MM.1S (cell line): ENCODE measurements at regions not wholly inside any gene's neighbourhood (a gene's known extent, or its start where the extent isn't known, plus 50 kb on each side); places are given as distances from the start of the nearest gene placed in this dataset.

Experiments
- DNase-seq: peaks from one replicate; pipeline ENCODE4 v3.0.0-alpha.2; 2015
- H2AFZ ChIP-seq: fragments of 300-600 bp; sonication (generic); 2 replicates; pipeline ENCODE4 v1.6.0; 2016; ENCODE audit warnings: antibody characterized with exemption, low read length
- H3F3A ChIP-seq: fragments of 300-600 bp; sonication (generic); 2 replicates; pipeline ENCODE4 v1.6.1; 2016; ENCODE audit warnings: mild to moderate bottlenecking, antibody characterized with exemption, low read length, moderate library complexity, mixed read lengths; ENCODE audit not compliant: insufficient read depth
- H3K27ac ChIP-seq: fragments of 300-600 bp; sonication (generic); 2 replicates; pipeline ENCODE4 v1.5.1; 2016; ENCODE audit warnings: mild to moderate bottlenecking, low read length
- H3K27me3 ChIP-seq: fragments of 300-600 bp; sonication (generic); replicated peaks from 2 replicates; pipeline ENCODE4 v1.6.0; 2016; ENCODE audit warnings: low read length; ENCODE audit not compliant: insufficient read depth
- H3K36me3 ChIP-seq: fragments of 300-600 bp; sonication (generic); replicated peaks from 2 replicates; pipeline ENCODE4 v1.6.1; 2016; ENCODE audit warnings: mild to moderate bottlenecking, low read length, mixed read lengths; ENCODE audit not compliant: insufficient read depth
- H3K4me1 ChIP-seq: fragments of 300-600 bp; sonication (generic); 2 replicates; pipeline ENCODE4 v1.6.1; 2016; ENCODE audit warnings: low read length, mixed read lengths
- H3K4me2 ChIP-seq: fragments of 300-600 bp; sonication (generic); 2 replicates; pipeline ENCODE4 v1.6.0; 2016; ENCODE audit warnings: low read depth, low read length
- H3K4me3 ChIP-seq: fragments of 300-600 bp; sonication (generic); 2 replicates; pipeline ENCODE4 v1.5.1; 2016; ENCODE audit warnings: low read length, mixed read lengths
- H3K79me2 ChIP-seq: fragments of 300-600 bp; sonication (generic); 2 replicates; pipeline ENCODE4 v1.6.1; 2016; ENCODE audit warnings: mixed run types, low read length, mixed read lengths
- H3K9ac ChIP-seq: fragments of 300-600 bp; sonication (generic); 2 replicates; pipeline ENCODE4 v1.6.1; 2016; ENCODE audit warnings: low read length, mixed read lengths
- H3K9me2 ChIP-seq: fragments of 300-600 bp; sonication (generic); replicated peaks from 2 replicates; pipeline ENCODE4 v1.6.1; 2016; ENCODE audit warnings: mild to moderate bottlenecking, low read length, mixed read lengths; ENCODE audit not compliant: insufficient read depth
- H3K9me3 ChIP-seq: fragments of 300-600 bp; sonication (generic); replicated peaks from 2 replicates; pipeline ENCODE4 v1.6.1; 2016; ENCODE audit warnings: mild to moderate bottlenecking, low read length, mixed read lengths; ENCODE audit not compliant: insufficient read depth
- H4K20me1 ChIP-seq: fragments of 300-600 bp; sonication (generic); 2 replicates; pipeline ENCODE4 v1.6.1; 2016; ENCODE audit warnings: mild to moderate bottlenecking, low read length, moderate library complexity, mixed read lengths; ENCODE audit not compliant: insufficient read depth
- CTCF ChIP-seq: fragments of 300-600 bp; sonication (generic); IDR thresholded peaks from 2 replicates; pipeline ENCODE4 v1.5.1; 2016; ENCODE audit warnings: antibody characterized with exemption, low read length, mixed read lengths
- EZH2 ChIP-seq: fragments of 300-600 bp; sonication (generic); optimal IDR thresholded peaks from 2 replicates; pipeline ENCODE3; 2017; ENCODE audit warnings: low read depth, mild to moderate bottlenecking, antibody characterized with exemption, low read length, mixed read lengths
- EZH2phosphoT487 ChIP-seq: fragments of 300-600 bp; sonication (generic); IDR thresholded peaks from 2 replicates; pipeline ENCODE4 v1.6.1; 2018; ENCODE audit warnings: antibody characterized with exemption, low read length

GRCh38 chr12:125853670-125854069 lies 788.4 kb downstream of the AACS start:
- Histone ChIP-seq H3K4me1 (no peaks in the 10 kb centered on the region), H3K79me2 (no peaks in the 10 kb centered on the region), H3K36me3 (no peaks in the 10 kb centered on the region), H3K27me3 (no peaks in the 10 kb centered on the region), H3F3A (no peaks in the 10 kb centered on the region), H3K4me3 (no peak overlapping the region), H3K4me2 (no peak overlapping the region), H3K27ac (no peak overlapping the region), H2AFZ (no peak overlapping the region), H4K20me1 (no peaks in the 10 kb centered on the region), H3K9me3 (no peaks in the 10 kb centered on the region), H3K9me2 (no peaks in the 10 kb centered on the region), H3K9ac (no peak overlapping the region)
- no peak for DNase-seq
- TF ChIP-seq EZH2phosphoT487 (no peak), CTCF (no peak), EZH2 (no peak)

GRCh38 chr12:125856366-125856765 lies 791.1 kb downstream of the AACS start:
- TF ChIP-seq EZH2phosphoT487, result no peak
- TF ChIP-seq EZH2, result no peak
- TF ChIP-seq CTCF, result no peak
- DNase-seq, result no peak
- Histone ChIP-seq H4K20me1 (no peaks in the 10 kb centered on the region), H3K36me3 (no peaks in the 10 kb centered on the region), H3K4me2 (no peak overlapping the region), H3K4me3 (no peak overlapping the region), H3K9me3 (no peaks in the 10 kb centered on the region), H3K79me2 (no peaks in the 10 kb centered on the region), H3K27ac (no peak overlapping the region), H3K9ac (no peak overlapping the region), H3K27me3 (no peaks in the 10 kb centered on the region), H3K4me1 (no peaks in the 10 kb centered on the region), H2AFZ (no peak overlapping the region), H3F3A (no peaks in the 10 kb centered on the region), H3K9me2 (no peaks in the 10 kb centered on the region)

GRCh38 chr12:125856896-125857295 lies 791.7 kb downstream of the AACS start:
- Histone ChIP-seq H3F3A (no peaks in the 10 kb centered on the region), H3K79me2 (no peaks in the 10 kb centered on the region)
- no peak for DNase-seq

More at GRCh38 chr12:125856896-125857295, 791.7 kb downstream of the AACS start:
- Histone ChIP-seq H3K36me3 (no peaks in the 10 kb centered on the region), H3K4me3 (no peak overlapping the region), H3K9me3 (no peaks in the 10 kb centered on the region), H3K9me2 (no peaks in the 10 kb centered on the region), H3K27me3 (no peaks in the 10 kb centered on the region), H3K4me2 (no peak overlapping the region), H2AFZ (no peak overlapping the region), H3K27ac (no peak overlapping the region), H4K20me1 (no peaks in the 10 kb centered on the region), H3K9ac (no peak overlapping the region), H3K4me1 (no peaks in the 10 kb centered on the region)
- TF ChIP-seq EZH2phosphoT487 (no peak), EZH2 (no peak), CTCF (no peak)
